Suppressor macrophage (primary cell): ENCODE measurements at regions not wholly inside any gene's neighbourhood (a gene's known extent, or its start where the extent isn't known, plus 50 kb on each side); places are given as distances from the start of the nearest gene placed in this dataset.
"Not testable (repeated sequence)": the region's sequence is repeated elsewhere in the genome, so short reads cannot be mapped to it uniquely, and the experiment has no call there.

Experiments
- DNase-seq, 4 experiments: peaks; one replicate each; pipeline ENCODE4 v3.0.0-alpha.2; 2020 to 2022

- DNase-seq: no peak
Measured at GRCh38 chr2:215654148-215654819, 218.4 kb upstream of the FN1 start.

DNA sequence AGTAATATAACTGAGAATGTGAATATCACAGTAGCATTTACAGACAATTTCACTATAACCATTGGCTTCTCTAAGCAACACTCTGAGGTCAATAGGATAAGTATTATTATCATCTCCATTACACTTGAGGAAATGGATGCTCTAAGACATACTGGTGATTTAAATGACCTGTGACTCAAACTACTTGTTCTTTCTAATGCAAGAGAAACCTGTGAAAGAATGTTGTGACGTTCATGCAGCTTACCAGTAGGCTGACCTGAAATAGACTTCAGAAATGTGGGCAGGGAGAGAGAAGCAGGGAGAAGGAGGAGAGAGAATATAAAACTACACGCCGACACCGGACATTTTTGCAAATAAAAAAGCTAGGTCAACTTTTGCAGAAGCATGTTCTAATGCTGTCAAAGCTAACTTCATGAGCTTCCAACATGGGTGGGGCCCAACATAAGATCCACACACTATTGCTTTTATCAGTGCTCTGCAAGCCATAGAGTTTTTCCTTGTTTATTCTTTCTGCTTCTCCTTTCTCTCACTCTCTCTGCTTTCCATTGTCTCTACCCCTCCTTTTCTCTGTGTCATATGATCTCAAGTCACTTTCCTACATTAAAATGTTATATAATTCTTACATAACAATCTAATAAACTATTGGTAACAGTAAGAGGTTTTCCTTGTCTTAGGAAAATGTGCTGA is 217.6 kb upstream of the FN1 start:
- no peak for DNase-seq

GRCh38 chr2:215652388-215652787 is 216.5 kb upstream of the FN1 start:
- DNase-seq: no peak

- DNase-seq: no peak
Measured at GRCh38 chr2:215651412-215651811, 215.5 kb upstream of the FN1 start.

DNA sequence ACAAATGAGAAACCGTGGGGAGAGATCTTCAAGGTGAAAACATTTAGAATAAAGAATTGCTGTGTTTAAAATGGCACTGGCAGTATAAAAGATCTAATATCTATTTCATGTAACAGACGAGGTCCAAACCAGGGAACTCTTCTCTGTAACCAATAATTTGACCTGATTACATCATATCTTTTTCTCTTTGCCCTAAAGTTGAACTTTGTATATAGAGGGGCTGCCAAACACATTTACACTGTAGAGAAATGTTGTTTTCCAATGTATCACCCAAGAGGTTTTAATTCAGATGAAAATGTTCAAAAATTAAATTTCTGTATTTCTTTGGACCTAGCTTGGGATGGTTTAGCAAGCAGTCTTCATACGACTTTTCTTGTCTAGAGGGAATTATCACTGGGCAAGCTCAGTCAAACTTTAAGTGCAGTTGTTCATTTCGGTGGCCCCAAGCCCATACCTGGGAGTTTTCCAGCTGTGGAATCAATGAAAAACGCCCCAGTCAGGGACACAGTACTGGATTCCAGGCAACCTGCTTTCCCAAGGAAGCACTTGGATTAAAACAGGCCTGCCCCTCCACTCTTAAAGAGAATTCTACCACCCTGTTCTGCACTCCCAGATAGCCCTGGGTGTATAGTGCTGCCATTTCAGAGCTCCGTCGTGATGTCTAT is 208.5 kb upstream of the FN1 start:
- no peak for DNase-seq

GRCh38 chr2:215638687-215639086 is 202.8 kb upstream of the FN1 start:
- no peak for DNase-seq

DNA sequence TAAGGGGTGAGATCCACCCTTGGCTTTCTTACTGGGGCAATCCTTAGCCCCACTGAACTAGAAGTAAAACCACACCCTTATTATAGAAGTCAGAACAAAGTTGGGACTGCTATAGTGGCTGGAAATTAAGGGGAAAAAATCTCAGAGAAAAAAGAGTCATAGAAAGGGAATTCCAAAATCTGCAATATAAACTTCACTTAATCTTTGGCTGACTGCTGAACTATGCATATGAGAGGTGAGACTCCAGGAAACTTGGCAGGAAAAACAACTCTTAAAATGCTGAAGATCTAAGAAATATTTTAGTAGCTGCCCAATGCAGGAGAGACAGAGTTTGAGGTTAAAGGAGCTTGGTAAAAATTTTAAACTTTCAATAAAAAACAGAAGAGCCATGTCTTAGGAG is 201.8 kb upstream of the FN1 start:
- DNase-seq: no peak

DNA sequence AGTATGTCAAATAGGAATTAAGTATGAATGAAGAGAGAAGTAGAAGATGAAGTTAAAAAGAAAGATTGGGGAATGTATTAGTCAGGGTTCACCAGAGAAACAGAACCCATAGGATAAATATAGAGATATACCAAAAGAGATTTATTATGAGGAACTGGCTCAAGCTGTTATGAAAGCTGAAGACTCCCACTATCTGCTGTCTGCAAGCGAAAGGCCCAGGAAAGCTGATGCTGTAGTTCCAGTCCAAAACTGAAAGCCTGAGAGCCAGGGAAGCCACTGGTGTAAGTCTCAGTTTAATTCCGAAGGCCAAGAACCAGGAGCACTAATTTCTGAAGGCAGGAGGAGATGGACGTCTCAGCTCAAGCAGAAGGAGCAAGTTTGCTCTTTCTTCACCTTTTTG is 200.9 kb upstream of the FN1 start:
- DNase-seq: peak; percentile 50 to 78 (median 70)

DNA sequence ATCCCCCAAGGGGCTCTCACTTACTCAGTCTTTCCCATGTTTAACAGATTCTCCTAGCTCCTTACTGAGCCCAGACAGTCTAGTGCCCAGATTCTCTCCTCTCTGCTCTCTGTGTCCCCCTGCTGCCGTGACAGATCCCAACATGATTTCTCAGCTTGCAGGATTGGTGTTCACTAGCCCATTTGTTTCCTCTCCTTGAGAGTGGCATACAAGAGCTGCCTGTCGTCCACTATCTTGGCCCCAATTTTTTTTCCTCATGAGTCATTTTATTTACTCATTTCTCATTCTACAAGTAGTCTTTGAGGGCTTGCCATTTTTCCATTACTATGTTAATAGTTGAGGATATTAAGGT is 199.9 kb upstream of the FN1 start:
- DNase-seq: peak in 1 of 4 experiments; percentile 7

- DNase-seq: no peak
Measured at GRCh38 chr2:215635071-215635787, 199.4 kb upstream of the FN1 start.

DNA sequence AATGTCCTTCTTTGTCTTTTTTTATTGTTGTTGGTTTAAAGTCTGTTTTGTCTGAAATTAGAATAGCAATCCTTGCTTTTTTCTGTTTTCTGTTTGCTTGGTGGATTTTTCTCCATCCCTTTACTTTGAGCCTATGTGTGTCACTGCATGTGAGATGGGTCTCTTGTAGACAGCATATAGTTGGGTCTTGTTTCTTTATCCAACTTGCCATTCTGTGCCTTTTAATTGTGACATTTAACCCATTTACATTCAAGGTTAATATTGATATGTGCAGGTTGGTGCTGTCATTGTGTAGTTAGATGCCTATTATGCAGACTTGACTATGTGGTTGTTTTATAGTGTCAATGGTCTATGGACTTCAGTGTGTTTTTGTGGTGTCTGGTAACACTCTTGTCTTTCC is 197.5 kb upstream of the FN1 start:
- no peak for DNase-seq

DNA sequence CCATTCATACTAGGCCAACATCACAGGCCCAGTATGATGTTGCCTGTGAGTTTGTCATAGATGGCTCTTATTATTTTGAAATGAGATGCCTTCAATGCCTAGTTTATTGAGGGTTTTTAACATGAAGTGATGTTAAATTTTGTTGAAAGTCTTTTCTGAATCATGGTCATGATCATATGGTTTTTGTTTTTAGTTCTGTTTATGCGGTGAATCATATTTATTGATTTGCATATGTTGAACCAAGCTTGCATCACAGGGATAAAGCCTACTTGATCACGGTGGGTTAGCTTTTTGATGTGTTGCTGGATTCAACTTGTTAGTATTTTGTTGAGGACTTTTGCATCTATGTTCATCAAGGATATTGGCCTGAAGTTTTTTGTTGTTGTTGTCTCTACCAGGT is 195.8 kb upstream of the FN1 start:
- DNase-seq: peak in 1 of 4 experiments; percentile 8

DNA sequence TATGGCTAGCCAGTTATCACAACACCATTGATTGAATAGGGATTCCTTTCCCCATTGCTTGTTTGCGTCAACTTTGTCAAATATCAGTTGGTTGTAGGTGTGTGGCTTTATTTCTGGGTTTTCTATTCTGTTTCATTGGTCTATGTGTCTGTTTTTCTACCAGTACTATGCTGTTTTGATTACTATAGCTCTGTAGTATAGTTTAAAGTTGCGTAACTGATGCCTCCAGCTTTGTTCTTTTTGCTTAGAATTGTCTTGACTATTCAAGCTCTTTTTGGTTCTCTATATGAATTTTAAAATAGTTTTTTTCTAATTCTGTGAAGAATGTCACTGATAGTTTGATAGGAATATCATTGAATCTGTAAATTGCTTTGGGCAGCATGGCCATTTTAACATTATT is 194.9 kb upstream of the FN1 start:
- not testable (repeated sequence) for DNase-seq

DNA sequence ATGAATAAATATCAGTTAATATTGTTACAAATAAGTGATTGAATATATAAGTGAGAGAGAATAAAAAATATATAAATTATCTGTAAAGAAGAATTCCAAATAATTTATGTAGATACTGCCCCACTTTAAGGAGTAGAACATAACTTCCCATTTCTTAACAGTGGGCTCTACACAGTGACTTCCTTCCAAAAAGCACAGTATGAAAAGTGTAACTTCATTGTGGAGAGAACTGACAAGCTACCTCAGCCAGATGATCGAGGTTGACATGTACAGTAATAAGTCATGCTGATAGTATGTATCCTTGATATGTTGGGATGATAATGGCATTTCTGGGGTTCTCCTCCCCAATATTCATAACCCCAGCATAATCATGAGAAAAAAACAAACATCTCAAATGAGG is 191.9 kb upstream of the FN1 start:
- DNase-seq: peak in 2 of 4 experiments; percentile 47 to 52

DNA sequence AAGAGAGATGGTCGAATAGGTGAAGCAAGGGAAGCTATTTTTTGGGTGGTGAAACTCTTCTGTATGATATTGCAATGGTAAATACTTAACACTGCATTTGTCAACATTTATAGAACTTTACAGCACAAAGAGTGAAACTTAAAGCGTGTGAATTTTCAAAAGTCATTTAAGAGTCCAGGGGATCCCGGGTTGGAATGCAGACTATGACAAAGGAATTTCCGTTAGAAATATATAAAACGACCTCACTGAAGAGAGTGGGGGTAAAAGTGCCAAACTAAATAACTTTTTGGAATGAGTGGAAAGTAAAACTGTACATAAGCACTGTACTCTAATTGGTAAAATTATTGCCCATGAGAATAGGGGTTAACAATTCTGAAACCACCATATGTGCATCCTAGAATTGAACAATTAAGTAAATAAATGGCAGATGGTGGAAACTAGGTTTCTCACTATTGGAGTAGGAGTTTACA is 191.0 kb upstream of the FN1 start:
- DNase-seq: no peak

DNA sequence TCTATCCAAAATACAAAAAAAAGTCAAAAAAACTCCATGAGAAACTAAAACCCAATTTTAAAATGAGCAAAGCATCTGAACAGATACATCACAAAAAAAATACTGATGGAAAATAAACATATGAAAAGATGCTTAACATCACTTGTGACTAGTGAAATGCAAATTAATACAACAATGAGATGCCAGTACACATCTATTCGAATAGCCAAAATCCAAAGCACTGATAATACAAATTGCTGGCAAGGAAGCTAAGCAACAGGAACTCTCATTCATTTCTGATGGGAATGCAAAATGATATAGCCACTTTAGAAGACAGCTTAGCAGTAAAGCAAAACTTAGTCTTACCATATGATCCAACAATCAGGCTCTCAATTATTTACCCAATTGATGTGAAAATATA is 190.2 kb upstream of the FN1 start:
- no peak for DNase-seq

GRCh38 chr2:215625207-215625606 is 189.3 kb upstream of the FN1 start:
- DNase-seq: no peak

GRCh38 chr2:215624423-215624829 is 188.6 kb upstream of the FN1 start:
- DNase-seq: peak; percentile 23 to 63 (median 48)

- DNase-seq: no peak
Measured at GRCh38 chr2:215622837-215623236, 187.0 kb upstream of the FN1 start.

- no peak for DNase-seq
Measured at GRCh38 chr2:215621381-215621780, 185.5 kb upstream of the FN1 start.

DNA sequence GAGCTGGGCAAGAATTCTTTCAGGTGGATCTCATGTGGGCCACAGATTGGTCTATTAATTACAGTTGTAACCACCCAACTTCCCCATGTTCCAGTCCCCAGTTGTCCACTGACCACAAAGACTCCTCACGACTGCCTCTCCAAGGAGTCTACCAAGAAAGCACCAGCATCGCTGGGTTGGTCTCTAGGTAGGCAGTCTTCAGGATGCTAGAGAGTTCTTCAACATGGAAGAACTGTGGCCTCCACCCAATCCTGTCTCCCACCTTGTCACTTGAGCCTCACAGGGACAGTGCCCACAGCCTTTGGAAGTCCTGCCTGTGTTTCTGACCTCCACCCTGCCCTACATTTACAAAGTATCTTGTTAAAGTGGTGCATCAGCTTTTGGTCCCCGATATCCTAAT is 184.7 kb upstream of the FN1 start:
- no peak for DNase-seq

DNA sequence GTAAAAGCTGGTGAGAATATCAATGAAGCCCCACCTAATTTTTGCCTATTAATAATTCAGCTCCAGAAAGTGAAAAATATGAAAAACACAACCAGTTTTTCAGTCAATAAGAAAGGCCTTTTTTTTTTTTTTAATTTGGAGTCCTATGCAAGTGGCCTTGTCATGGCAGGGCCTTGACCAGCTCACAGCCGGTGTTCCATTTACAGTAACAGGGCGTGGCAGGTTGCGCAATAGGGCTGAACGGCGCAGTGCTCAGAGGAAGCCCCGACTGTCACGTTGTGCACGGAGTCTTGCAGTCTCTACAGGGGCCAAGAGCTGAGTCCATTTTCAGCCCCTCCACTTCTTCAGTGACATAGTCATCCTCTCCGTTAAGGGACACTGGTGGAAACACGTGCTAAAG is 184.1 kb upstream of the FN1 start:
- DNase-seq: peak in 3 of 4 experiments; percentile 52 to 77 (median 69)
